Fibroblast of gingiva (primary cell): ENCODE measurements at regions not wholly inside any gene's neighbourhood (a gene's known extent, or its start where the extent isn't known, plus 50 kb on each side); places are given as distances from the start of the nearest gene placed in this dataset.
A peak's percentile ranks its signal among the peaks of the same experiment; 100 is the strongest.

Experiments used
- DNase-seq: peaks from one replicate; pipeline ENCODE4 v3.0.0-alpha.2; 2011; ENCODE audit warnings: low read depth

DNA sequence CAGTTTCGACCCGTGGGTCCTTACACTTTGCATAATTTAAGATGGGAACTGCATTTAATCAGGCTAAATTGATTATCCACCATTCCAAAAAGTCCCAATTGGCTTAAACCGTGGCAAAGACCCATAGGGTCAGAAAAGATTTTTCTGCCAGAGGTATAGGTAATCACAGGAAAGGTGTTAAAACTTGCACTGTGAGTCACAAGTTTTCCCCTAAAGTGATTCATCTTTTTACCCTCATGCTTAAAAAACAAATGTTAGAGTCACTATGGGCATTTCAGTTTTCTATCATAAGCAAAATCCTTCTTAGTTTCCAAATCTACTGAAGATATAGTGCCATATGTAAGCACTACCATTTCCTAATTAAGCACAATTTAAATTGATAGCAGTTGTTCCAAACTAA is 1079.8 kb downstream of the ADGRL2 start:
- DNase-seq, result no peak

DNA sequence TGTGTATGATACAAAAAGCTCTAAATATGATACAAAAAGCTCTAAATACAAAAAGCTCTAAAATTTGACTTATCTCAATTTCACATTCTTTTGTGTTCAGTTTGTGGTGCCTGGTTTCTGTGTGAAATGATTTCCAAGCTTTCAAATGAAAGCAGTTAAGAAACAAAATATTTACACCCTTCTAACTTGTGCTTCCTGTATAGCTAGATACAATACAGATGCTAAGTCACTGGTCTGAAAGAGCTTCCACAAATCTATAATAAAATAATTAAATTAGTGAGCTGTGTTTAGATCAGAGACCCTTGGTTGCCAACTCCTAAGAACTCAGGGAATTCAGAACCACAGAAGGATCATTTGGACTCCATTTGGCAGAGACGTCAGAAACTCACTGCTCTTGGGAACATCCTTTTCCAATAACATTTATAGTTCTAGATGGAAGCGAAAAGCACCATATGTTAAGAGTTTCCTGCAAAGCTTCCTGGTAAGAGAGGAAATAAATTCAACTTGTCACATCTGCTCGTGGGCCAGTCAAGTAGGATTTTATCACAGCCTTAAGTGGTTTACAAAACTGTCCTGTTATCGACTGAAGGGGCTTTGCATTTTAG is 1079.1 kb downstream of the ADGRL2 start:
- no peak for DNase-seq

DNA sequence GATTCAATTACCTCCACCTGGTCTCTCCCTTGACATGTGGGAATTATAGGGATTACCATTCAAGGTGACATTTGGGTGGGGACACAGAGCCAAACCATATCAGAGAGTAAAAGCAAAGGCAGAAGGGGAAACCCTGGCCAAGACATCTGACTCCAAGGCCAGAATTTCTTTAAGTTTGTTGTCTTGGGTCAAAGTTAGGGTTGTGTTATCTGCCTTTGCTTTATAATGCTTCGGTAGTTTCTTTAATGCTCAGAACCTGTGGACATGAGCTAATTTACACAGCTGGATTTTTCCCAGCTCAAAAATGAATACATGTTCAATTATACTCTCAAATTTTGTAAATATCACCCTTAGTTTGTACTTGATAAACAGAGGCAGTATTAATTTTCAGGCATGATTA is 1074.4 kb downstream of the ADGRL2 start:
- DNase-seq, result no peak

DNA sequence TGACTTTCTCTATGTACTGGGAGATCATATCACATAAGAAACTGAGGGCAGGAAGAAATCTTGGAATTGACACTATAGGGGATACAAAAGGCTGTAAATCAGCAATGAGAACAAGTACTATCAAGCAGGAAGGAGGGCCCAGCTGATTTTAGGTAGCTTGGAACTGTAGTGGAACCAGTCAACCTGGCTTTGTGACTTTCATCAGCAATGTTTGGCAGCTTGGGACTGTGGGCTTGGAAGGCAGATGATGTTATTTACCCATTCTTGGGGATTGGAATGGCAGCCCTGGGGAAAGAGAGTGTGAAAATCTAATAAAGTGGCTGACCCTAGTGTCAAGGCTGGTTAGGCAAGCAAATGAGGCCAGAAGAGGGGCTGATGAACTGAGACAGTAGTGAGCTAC is 1073.3 kb downstream of the ADGRL2 start:
- DNase-seq, result no peak

DNA sequence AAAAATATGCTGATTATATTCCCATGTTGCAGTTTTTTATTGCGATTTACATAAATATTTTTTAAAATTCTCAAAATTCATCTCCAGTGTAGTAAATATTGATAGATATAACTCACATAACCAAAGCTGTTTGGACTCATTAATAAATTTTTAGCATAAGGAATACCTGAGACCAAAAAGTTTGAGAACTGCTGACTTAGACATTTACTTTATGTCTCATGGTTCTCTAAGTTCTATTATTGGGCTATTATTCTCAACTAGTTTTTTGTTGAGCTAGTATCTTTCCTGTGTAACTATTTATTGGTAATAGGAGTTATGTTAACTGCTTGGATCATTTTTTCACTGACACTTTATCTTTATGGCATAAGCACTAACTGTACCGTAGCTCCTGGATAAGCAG is 1069.6 kb downstream of the ADGRL2 start:
- no peak for DNase-seq

DNA sequence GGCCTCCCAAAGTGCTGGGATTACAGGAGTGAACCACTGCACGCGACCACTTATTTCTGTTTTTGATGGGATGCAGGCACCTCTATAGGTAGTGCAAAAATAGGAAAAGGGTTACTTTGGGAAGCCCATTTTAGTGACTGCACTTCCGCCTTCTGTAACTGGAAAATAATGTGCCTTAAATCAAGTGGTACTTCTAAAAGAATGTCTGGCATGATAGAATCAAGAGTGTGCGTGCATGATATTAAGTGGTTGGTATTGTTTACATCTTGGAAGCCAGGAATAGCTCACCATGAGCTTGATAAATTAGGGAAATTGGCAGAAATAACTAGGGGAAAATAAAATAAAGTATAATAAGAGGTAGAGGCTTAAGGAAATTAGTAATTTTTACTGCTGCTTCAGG is 1067.0 kb downstream of the ADGRL2 start:
- peak; percentile 39 for DNase-seq

DNA sequence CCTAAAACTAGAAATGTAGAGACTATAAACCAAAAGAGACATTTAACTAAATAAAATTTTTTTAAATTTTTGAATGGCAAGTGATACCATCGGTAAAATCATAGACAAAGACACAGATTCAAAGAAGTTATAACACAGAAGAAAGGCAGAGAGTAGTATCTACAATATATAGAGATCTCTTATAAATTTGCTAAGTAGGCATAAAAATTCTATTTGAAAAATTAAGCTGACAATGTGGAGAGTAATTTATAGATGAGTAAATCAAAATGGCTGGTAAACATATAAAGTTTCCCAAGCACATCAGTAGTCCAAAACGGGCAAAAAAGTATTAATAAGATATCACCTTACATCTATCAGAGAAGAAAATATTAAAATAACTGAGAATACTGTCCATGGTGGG is 1061.0 kb downstream of the ADGRL2 start:
- DNase-seq, result no peak

DNA sequence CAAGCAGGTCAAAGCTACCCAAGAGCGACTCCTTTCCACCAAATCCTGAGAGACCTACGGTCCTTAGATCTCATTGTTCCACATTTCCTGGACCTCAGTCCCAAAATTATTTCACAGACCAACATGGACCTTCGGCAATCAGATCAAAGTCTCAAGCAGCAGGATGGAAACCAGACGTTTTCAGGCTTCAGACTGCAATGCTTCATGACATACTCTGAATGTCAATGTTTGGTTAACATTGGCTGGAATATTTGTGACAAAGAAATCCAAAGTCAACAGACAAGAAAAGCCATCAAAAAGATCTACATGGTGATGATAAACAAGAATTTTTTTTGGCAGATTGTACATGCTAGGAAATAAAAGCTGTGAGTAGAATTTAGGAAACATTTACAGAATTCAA is 1057.3 kb downstream of the ADGRL2 start:
- DNase-seq, result no peak

DNA sequence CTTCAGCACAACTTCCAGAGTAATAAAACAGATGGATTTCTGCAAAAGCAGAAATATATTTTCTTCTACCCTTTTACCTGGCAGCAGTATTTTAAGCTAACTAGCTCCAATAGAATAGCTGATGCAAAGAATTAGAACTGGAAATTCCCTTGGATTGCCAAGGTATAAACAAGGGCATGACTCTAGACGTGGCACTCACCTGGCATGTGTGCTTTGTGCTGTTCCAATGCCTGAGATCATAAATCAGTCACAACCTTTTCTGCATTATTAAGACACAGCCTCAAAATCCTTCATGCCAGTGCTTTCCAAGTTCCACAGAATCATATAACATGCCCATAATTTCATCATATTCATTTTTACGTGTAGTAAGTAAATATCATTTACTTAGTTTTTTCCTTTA is 1048.7 kb downstream of the ADGRL2 start:
- no peak for DNase-seq

DNA sequence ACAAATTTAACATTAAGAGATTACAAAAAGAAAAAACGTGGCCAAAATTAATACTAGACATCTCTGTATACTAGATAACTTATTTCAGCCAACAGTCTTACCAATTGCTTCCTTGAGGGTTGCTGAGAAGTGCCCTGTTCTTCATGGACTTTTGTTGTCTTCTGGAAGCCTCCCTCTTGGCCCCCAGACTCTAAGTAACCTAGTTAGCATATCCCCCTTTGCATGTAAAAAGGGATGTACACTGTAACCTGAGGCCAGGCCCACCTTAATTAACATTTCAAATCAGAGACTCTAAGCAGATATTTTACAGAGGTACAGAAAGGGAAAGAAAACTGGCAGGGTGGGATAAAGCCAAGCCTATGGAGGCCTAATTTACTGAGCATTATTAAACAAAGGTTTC is 1047.3 kb downstream of the ADGRL2 start:
- DNase-seq, result no peak

DNA sequence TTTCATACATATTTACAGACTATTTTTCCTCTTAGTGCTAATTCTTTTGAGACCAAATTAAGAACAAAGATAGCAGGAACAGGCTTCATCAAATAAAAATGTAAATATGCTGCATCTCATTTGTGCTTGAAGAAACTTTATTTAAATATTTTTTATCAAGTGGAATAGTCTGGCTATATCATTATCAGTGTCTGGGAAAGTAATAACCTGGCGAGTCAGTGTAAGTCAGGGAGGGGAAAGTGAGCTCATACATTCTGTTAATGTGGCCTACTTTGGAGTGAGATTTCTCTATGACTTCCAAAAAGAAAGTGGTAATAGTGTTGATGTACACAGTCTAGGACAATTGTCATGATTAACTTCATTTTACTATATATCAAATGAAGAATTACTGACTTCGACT is 1045.1 kb downstream of the ADGRL2 start:
- no peak for DNase-seq

DNA sequence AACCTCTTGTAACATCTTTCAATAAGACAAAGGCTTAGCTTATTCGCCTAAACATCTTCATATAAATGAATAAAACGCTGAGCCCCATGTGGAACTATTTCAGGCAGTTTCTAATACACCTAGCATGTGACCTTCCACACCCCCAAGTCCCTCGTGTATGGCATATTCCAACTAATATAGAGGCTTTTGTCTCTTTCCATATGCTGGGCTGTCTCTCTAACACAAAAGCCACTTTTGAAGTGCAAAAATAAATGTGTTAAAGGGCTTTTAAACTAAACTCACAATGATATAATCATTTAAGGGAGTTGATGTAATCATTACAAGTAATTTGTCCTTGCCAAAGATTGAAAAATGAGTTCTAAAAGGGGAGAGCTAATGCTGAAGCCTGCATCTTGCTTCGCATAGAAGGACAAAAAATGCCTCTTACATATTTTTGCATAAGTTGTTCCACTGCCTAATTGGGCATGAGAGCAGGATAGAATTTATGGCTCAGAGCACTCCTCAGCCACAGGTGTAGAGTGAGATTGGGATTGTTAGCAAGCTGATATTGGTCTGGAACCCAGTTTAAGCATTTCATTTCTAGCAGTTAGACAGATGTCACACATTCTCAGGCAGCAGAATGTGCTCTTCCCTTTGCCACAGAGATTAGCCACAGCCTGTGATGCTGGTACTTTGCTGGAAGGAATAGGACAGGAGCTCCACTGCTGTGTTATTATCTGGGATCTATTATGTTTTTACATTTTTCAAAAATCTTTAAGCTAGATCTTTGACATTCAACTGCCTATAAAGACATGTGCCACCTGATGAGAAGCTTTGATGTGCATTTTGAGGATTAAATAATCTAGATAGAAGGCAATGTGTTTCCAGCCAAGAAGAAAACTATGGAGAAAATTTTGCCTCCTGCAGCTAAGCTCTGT is 1044.4 kb downstream of the ADGRL2 start:
- no peak for DNase-seq

DNA sequence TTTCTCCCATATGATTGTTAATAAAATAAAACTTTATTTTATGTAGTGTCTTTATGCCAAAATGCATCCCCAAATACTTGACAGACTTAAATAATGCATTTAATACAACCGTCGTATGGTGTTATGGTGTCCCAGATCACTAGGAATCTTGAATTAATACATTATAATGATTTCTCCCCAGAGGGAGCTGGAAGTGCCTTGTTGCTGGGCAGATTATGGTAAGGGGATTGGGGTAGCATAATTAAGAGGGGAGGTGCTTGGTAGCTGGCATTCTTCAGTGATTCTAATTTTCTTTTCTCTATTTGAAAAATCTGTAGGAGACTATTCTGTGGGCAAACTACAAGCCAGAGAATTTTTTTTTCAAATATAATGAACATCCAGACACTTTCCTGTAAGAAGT is 1043.7 kb downstream of the ADGRL2 start:
- DNase-seq, result no peak

DNA sequence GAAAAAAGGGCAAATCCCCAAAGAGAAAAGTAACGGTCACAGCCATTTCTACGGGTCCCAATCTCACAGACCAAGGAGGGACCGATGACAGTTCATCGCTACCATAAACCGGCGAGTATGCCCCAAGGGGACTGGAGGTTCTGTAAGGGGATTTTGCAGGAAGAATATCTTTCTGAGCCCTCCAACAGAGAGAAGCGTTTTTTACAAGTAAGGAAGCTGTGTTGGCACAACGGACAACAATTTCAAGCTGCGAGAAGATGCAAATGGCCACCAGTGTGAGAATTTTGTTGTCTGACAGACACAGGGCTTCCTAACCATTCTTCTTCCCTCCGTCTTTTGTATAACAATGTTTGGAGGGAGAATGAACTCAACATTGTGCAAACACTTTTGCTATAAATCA is 1043.1 kb downstream of the ADGRL2 start:
- DNase-seq, result no peak

DNA sequence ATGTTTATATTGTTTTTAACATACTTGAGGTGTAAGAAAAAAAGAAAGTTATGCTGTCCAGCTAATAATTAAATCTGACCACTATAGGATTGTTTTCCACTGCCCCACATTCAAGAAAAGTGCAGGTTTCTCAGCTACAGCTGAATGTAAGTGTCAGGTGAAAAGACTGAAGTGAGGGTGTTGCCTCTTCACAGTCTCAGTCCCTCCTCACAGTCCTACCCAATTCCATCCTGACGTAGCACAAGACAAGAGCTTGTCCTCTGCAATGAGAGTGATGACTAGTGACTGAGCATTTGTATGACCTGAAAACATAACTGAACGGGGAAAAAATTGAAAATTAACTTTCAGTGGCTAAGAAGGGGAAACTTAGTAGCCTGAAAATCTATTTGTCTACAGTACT is 1039.5 kb downstream of the ADGRL2 start:
- DNase-seq, result no peak

DNA sequence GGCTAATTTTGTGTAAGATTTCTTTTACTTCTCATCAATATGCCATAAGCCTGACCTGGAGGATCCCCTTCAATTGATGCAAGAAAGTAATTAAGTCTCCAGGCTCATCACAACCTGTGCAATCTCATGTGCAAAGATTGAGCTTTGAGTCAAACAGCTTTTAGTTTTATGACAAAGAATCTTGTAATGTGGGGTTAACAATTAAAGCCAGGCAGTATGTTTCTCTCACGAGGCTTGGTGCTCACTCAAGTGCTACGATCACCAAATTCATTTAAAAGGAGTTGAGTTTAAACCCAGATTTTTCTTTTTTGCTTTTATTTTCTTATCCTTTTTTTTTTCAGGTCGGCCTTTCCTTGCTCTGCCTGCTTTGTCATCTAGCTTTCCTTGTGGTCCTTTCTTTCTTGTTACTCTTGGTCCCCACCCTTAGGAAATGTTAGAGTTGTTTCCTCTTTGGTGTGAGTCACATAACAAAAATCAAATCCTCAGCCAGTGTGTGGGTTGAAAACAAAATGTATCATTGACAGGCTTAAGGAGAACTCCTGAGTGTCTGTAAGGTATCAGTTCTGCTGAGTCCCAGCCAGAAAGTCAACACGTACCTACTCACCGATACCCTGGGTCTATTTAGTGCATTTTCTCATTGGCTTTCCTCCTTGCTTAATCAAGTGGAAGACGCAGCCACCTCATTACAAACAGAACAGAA is 1037.2 kb downstream of the ADGRL2 start:
- peak; percentile 3 for DNase-seq

DNA sequence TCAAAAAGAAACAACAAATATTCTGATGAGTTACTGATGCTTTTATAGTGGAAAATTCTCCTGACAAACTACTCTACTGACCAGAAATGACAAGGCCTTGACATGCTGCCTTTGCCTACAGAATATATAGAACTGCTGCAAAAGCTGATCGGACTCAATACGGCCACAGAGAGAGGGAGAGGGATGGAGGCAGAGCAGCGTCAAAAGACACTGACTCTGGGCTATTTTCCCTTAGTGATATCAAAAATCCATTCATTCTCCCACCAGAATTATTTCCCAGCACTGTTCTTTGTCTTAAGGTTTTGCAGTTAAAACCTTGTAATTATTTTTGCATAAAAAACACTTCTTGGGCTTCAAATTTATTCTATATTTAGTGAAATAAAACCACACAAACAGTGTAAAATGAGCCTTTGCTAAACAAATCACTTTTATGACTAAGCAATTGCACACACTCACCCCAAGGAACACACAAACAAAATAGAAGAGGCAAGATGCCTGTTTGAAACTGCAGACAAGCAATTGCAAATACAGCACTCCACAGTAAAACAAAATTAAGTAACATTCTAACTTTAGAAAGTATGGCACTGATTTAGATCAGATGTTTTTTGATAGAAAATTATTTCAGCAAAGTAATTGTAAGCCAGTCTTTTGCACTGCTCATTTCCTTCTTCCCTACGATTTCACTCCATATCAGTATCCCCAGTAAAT is 1036.4 kb downstream of the ADGRL2 start:
- peak; percentile 77 for DNase-seq

DNA sequence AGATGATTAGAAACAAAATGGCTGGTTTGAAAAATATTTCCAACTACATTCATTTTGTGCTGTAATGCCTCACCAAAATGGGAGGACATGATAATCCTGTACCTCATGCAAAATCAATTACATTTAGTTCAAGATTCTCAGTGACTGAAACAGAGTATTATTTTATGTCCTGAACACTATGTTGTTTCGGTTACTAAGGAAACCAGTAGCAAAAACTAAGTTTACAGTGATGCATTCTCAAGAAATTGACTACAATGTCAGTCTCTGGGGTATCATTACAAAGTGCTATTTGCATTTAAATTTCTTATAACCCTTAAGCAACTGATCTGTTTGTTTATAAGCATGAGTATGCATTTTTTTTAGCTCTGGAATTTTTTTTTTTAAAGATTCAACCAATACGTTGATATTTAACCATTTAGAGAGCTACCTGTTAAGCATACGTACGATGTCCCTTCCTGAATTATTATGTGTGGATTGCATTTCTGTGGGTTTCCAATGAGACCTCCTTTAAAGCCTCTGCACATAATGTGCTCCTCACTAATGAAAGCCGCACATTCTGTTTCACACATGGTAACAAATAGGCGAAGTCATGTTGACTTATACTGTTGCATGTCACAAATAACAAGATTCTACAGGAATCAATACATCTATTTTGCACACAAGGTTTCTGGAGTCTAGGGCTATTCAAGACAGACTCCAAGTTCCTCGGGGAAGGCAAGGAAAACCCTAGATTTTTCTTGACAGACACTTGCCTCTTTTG is 1035.7 kb downstream of the ADGRL2 start:
- DNase-seq, result peak; percentile 49

DNA sequence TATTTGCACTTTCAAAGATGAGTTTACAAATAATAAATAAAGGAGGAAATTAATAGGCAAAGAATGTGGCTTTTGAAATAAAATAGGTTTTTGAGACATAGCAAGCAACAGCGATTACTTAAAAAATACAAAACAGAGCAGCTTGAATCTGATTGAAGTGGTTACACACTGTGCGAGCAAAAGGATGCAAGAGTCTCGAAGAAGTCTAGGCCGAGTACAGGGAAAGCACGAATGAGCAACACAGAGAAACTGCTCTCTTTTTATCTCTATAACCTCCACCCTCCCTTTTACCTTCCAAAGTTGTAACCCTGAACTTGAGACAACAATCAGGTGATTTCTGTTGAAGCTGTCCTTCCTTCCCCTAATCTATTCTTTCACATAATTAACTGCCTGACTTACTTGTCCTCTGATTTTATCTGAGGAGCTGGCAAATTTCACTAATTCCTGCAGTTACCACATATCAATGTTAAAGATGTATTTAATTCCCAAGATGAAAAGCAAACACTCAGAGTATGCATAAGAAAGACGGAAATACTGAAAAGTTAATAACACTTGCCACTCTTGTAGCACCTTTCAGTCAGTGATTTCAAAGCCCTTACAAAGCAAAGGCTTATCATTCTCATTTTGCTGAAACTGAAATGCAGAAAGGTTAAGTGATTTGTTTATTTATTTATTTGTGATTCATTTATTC is 1030.1 kb downstream of the ADGRL2 start:
- DNase-seq, result no peak

DNA sequence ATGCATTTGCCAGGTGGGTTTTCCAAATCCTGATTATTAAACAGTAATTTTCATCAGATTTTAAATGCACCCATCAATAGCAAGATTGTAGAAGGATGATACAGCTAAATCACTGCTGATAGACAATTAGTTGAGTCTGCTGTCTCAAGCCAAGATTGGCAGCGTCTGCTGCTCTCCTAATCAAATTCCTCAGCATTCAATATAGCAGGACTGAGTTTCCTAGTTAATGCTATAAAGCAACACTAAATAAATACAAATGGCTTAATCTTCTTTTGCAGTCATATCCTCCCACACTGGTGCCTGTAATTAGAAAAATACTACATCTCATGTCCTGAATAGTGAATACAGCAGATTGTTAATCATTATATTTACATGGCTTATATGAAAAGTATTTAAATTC is 1028.8 kb downstream of the ADGRL2 start:
- DNase-seq, result no peak

DNA sequence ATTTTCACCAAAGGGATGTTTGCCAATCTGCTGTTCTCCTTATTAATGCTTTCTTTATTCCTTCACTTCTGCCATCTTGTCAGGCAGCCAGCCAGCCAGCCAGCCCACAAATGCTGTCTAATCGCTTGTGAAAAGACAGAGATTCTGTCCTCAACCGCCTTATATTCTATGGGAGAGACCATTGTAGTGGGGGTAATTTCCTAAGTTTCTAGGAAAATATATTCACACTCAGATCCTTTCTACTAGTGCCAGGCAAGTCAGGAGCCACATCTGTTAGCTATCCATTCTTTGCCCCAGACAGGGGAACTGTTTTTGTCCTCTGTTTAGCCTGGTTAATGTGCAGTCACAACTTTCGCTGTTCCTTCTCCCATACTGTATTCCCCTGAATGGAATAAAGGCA is 1023.1 kb downstream of the ADGRL2 start:
- DNase-seq, result no peak
